AG04450 (cell line): ENCODE measurements at regions not wholly inside any gene's neighbourhood (a gene's known extent, or its start where the extent isn't known, plus 50 kb on each side); places are given as distances from the start of the nearest gene placed in this dataset.
A peak's percentile ranks its signal among the peaks of the same experiment; 100 is the strongest.
"Not testable (repeated sequence)": the region's sequence is repeated elsewhere in the genome, so short reads cannot be mapped to it uniquely, and the experiment has no call there.

Source experiments
- CTCF ChIA-PET: fragments of 300-600, 350-600 bp; formaldehyde crosslinking; extraction: SDS; loops from one replicate; lab custom pipeline; 2022; ENCODE audit warnings: antibody characterized with exemption, inconsistent platforms; lab: Charles Lee
- POLR2A ChIA-PET: fragments of 350-600 bp; formaldehyde crosslinking; extraction: SDS; loops from one replicate; lab custom pipeline; 2021; ENCODE audit warnings: antibody characterized with exemption, inconsistent platforms; lab: Yijun Ruan, JAX
- DNase-seq: peaks from one replicate; pipeline ENCODE4 v3.0.0-alpha.2; 2011; ENCODE audit warnings: low read depth, low spot score
- H3K27ac ChIP-seq: one replicate; pipeline ENCODE4 v1.5.1; 2012; ENCODE audit warnings: low read depth, low read length, control low read depth
- H3K27me3 ChIP-seq: one replicate; pipeline ENCODE4 v1.6.0; 2012; ENCODE audit warnings: low read length; ENCODE audit not compliant: control insufficient read depth, insufficient read depth
- H3K4me3 ChIP-seq: 2 replicates; pipeline ENCODE4 v1.5.1; 2011; ENCODE audit warnings: mild to moderate bottlenecking, low read depth, low read length, control low read depth
- H3K9me3 ChIP-seq: 2 replicates; pipeline ENCODE4 v1.5.1; 2012; ENCODE audit warnings: low read length; ENCODE audit not compliant: control insufficient read depth, insufficient read depth
- TF ChIP-seq, protein P1 (sequence below): IDR thresholded peaks from 2 replicates; pipeline ENCODE4 v1.5.1; 2011; ENCODE audit warnings: low read depth, low read length, control low read depth, inconsistent platforms

DNA sequence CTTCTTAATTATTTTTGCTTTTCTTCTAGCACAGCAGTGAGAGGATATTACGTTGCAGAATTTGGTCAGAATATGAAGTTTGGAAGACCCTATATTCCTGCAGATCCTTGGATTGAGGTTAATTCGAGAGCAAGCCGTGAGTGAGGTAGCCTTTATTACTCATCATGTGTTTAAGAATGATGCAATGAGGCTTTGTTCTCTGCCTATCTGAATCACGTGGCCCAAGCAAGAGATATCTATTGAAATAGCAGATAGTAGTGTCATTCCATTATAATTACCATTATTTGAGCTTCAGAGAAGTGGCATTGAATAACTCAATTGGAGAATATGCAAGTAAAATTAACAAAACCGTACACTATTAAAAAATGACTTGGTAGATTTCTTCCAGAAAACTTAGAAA, 641.1 kb downstream of the TMEM182 start:
- ChIA-PET POLR2A (no interaction called here), CTCF (no interaction called here)
- H3K27ac ChIP-seq = no peak overlapping the region
- peaks cover 2% of the 10 kb centered on the region for H3K9me3 ChIP-seq
- DNase-seq = no peak
- TF ChIP-seq, protein P1, sequence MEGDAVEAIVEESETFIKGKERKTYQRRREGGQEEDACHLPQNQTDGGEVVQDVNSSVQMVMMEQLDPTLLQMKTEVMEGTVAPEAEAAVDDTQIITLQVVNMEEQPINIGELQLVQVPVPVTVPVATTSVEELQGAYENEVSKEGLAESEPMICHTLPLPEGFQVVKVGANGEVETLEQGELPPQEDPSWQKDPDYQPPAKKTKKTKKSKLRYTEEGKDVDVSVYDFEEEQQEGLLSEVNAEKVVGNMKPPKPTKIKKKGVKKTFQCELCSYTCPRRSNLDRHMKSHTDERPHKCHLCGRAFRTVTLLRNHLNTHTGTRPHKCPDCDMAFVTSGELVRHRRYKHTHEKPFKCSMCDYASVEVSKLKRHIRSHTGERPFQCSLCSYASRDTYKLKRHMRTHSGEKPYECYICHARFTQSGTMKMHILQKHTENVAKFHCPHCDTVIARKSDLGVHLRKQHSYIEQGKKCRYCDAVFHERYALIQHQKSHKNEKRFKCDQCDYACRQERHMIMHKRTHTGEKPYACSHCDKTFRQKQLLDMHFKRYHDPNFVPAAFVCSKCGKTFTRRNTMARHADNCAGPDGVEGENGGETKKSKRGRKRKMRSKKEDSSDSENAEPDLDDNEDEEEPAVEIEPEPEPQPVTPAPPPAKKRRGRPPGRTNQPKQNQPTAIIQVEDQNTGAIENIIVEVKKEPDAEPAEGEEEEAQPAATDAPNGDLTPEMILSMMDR = no peak
- H3K27me3 ChIP-seq = no peaks in the 10 kb centered on the region
- no peak overlapping the region for H3K4me3 ChIP-seq

DNA sequence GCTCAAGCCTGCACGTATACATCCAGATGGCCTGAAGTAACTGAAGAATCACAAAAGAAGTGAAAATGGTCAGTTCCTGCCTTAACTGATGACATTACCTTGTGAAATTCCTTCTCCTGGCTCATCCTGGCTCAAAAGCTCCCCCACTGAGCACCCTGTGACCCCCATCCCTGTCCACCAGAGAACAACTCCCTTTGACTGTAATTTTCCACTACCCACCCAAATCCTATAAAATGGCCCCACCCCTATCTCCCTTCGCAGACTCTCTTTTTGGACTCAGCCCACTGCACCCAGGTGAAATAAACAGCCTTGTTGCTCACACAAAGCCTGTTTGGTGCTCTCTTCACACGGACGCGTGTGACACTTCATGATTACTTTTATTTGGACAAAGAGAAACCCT, 641.6 kb downstream of the TMEM182 start:
- H3K27me3 ChIP-seq, DNase-seq, CTCF ChIA-PET, POLR2A ChIA-PET, H3K27ac ChIP-seq, H3K9me3 ChIP-seq, H3K4me3 ChIP-seq: not testable (repeated sequence)

- TF ChIP-seq, protein P1 = no peak
- no peaks in the 10 kb centered on the region for H3K27me3 ChIP-seq
- ChIA-PET POLR2A (no interaction called here), CTCF (no interaction called here)
- peaks cover 12% of the 10 kb centered on the region for H3K9me3 ChIP-seq
- DNase-seq = no peak
- peak overlapping the region; percentile 13 for H3K27ac ChIP-seq
- H3K4me3 ChIP-seq = no peak overlapping the region
Observed at GRCh38 chr2:103410221-103410620, 648.4 kb downstream of the TMEM182 start.

- ChIA-PET POLR2A (no interaction called here), CTCF (no interaction called here)
- Histone ChIP-seq H3K9me3 (no peaks in the 10 kb centered on the region), H3K27ac (no peak overlapping the region), H3K4me3 (no peak overlapping the region), H3K27me3 (no peaks in the 10 kb centered on the region)
- TF ChIP-seq, protein P1 = no peak
- DNase-seq = no peak
Observed at GRCh38 chr2:103419506-103419905, 657.7 kb downstream of the TMEM182 start.

- DNase-seq = no peak
- no peaks in the 10 kb centered on the region for H3K27me3 ChIP-seq
- TF ChIP-seq, protein P1 = no peak
- H3K27ac ChIP-seq = no peak overlapping the region
- ChIA-PET CTCF (interaction anchor here (1.0 kb wide), 1 partner anchor 1426 kb away, joined by 5 read pairs; no protein-coding TSS in a partner anchor), POLR2A (no interaction called here)
- no peak overlapping the region for H3K4me3 ChIP-seq
- H3K9me3 ChIP-seq = peaks cover 4% of the 10 kb centered on the region
Observed at GRCh38 chr2:103423100-103423499, 661.3 kb downstream of the TMEM182 start.

GRCh38 chr2:103427567-103427966, 665.7 kb downstream of the TMEM182 start:
- TF ChIP-seq, protein P1 = no peak
- no peak overlapping the region for H3K27ac ChIP-seq
- H3K4me3 ChIP-seq = no peak overlapping the region
- ChIA-PET POLR2A (interaction anchor here (0.6 kb wide), 1 partner anchor 1425 kb away, joined by 3 read pairs; no protein-coding TSS in a partner anchor), CTCF (no interaction called here)
- DNase-seq = no peak
- H3K9me3 ChIP-seq = peaks cover 11% of the 10 kb centered on the region
- H3K27me3 ChIP-seq = no peaks in the 10 kb centered on the region
